ENCODE measurements at regions not wholly inside any gene's neighbourhood (a gene's known extent, or its start where the extent isn't known, plus 50 kb on each side); places are given as distances from the start of the nearest gene placed in this dataset.

DNA sequence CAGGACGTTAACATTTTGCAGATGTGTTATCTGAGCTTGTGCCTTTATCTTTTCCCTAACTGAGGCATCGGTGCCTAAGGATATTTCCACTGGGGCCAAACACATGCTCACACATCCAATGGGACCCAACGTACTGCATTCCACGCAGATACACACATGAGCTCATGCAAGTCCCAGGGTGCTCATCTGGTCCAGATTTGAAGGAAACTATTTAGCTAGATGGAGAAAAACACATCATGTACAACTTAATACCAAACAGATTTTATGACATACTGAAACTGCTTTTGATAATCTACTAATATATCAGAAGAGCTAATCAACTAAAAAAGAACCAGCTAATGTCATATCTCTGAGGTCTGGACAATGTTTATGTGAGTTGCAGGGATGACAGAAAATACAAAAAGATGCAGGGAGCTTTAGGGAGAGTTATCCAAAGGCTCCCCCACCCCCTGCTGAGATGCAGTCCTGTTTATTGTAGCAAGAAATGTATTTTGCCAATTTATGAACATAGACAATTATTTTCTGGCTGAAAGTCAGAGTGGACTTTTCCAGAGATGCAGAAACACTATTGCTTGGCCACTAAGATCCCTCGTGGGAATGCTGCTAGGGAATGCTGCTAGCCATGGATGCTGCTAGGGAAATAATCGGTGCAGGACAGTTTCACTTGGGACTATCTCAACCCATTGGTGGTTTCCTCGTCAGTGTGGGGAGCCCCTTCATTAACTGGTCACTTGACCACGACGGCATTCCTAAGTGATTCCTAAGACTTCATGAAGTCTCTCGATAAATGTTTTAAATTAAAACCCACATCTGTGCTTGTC is 172.8 kb downstream of the SMIM20 start:
- peaks cover 12 to 19% (median 16%) of the 10 kb centered on the region in 3 donors for H3K4me1 Mint-ChIP-seq
- H3K27ac Mint-ChIP-seq, result no peak overlapping the region
- no peak overlapping the region for H3K4me3 Mint-ChIP-seq
- peaks cover 0 to 3% of the 10 kb centered on the region in 2 experiments for H3K4me1 ChIP-seq (ENCODE audit: control insufficient read depth in 1 of 2, extremely low read depth in 1 of 2, insufficient read depth in 2 of 2, low read length in 2 of 2)
- H3K27me3 ChIP-seq (replicated peaks in 1 of 2; ENCODE audit: control insufficient read depth in 2 of 2, extremely low read depth in 1 of 2, insufficient read depth in 2 of 2, low read length in 1 of 2), result peaks cover 0 to 5% of the 10 kb centered on the region in 2 experiments
- H3K36me3 ChIP-seq (ENCODE audit: control insufficient read depth in 2 of 2, extremely low read depth in 1 of 2, insufficient read depth in 1 of 2, low read length in 1 of 2), result no peaks in the 10 kb centered on the region
- no peaks in the 10 kb centered on the region for H3K9me3 ChIP-seq
- ChIA-PET POLR2A (no interaction called here), CTCF (interaction anchor here in 1 of 2 donors (0.5 kb wide), 1 partner anchor 230 kb away, joined by 6 read pairs; no protein-coding TSS in a partner anchor)
- H3K27me3 Mint-ChIP-seq, result peaks cover 0 to 16% of the 10 kb centered on the region in 2 donors
- ATAC-seq (replicated peaks in 1 of 4) (no peak), DNase-seq (no peak)
- H3K36me3 Mint-ChIP-seq, result peaks cover 5% of the 10 kb centered on the region
- H3K4me3 ChIP-seq (ENCODE audit: control insufficient read depth in 1 of 2, extremely low read depth in 1 of 2, low read length in 1 of 2), result no peak overlapping the region
- H3K9me3 Mint-ChIP-seq, result peaks cover 3 to 18% (median 15%) of the 10 kb centered on the region in 3 donors
- WGBS (ENCODE audit: insufficient coverage), result 93% methylated on average over 8 of the region's 10 CpGs
- H3K27ac ChIP-seq (ENCODE audit: low read length), result no peak overlapping the region

- peaks cover 0 to 3% of the 10 kb centered on the region in 2 experiments for H3K4me1 ChIP-seq (ENCODE audit: control insufficient read depth in 1 of 2, extremely low read depth in 1 of 2, insufficient read depth in 2 of 2, low read length in 2 of 2)
- peak overlapping the region; percentile 42 for H3K27ac ChIP-seq (ENCODE audit: low read length)
- ATAC-seq (replicated peaks in 1 of 4), result peak; percentile 43 to 81 (median 48)
- H3K4me3 ChIP-seq (ENCODE audit: control insufficient read depth in 1 of 2, extremely low read depth in 1 of 2, low read length in 1 of 2), result no peak overlapping the region
- H3K36me3 ChIP-seq (ENCODE audit: control insufficient read depth in 2 of 2, extremely low read depth in 1 of 2, insufficient read depth in 1 of 2, low read length in 1 of 2), result no peaks in the 10 kb centered on the region
- Mint-ChIP-seq H3K9me3 (peaks cover 3 to 18% (median 15%) of the 10 kb centered on the region in 3 donors), H3K27ac (peak overlapping the region in 1 of 2 donors; percentile 56), H3K4me3 (no peak overlapping the region), H3K36me3 (peaks cover 5% of the 10 kb centered on the region), H3K27me3 (peaks cover 0 to 12% of the 10 kb centered on the region in 2 donors), H3K4me1 (peaks cover 13 to 24% (median 15%) of the 10 kb centered on the region in 3 donors)
- H3K9me3 ChIP-seq, result no peaks in the 10 kb centered on the region
- WGBS (ENCODE audit: insufficient coverage), result 0% methylated on average over 1 of the region's 4 CpGs
- peaks cover 0 to 5% of the 10 kb centered on the region in 2 experiments for H3K27me3 ChIP-seq (replicated peaks in 1 of 2; ENCODE audit: control insufficient read depth in 2 of 2, extremely low read depth in 1 of 2, insufficient read depth in 2 of 2, low read length in 1 of 2)
- ChIA-PET CTCF (interaction anchor here (0.6 to 1.3 kb wide), 2 partner anchors 237 kb away, joined by 3 to 4 read pairs; no protein-coding TSS in a partner anchor), POLR2A (no interaction called here)
- DNase-seq, result peak in 1 of 35 experiments; percentile 54
Observed at GRCh38 chr4:26088433-26088928, 174.5 kb downstream of the SMIM20 start.

DNA sequence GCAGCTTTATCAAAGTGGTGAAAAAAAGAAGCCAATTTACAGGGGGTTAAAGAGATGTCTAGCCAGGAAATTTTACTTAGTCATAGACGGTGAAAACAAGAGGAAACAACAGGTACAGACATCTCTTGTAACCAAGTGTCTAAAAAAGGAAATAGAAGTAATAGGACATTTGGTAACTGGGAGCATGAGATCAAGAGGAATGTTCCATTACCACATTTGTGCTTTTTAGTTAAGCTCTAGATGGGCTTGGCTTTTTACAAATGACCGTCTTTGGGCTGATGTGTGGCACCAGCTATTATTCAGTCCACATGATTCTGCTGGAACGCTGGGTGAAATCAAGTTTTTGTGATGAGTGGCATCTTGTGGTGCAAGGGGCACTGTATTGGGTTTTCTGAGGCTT is 179.5 kb downstream of the SMIM20 start:
- Mint-ChIP-seq H3K36me3 (peaks cover 5% of the 10 kb centered on the region), H3K9me3 (peaks cover 8 to 30% (median 21%) of the 10 kb centered on the region in 3 donors), H3K4me1 (peaks cover 3 to 20% (median 15%) of the 10 kb centered on the region in 3 donors), H3K27ac (peak overlapping the region; percentile 82 to 84), H3K27me3 (peaks cover 0 to 9% of the 10 kb centered on the region in 2 donors), H3K4me3 (no peak overlapping the region)
- ChIA-PET CTCF (no interaction called here), POLR2A (no interaction called here)
- H3K9me3 ChIP-seq, result no peaks in the 10 kb centered on the region
- no peak overlapping the region for H3K4me3 ChIP-seq (ENCODE audit: control insufficient read depth in 1 of 2, extremely low read depth in 1 of 2, low read length in 1 of 2)
- no peaks in the 10 kb centered on the region for H3K36me3 ChIP-seq (ENCODE audit: control insufficient read depth in 2 of 2, extremely low read depth in 1 of 2, insufficient read depth in 1 of 2, low read length in 1 of 2)
- H3K27ac ChIP-seq (ENCODE audit: low read length), result no peak overlapping the region
- ATAC-seq (replicated peaks in 1 of 4), result peak in 3 of 4 experiments; percentile 26 to 33 (median 27)
- no peaks in the 10 kb centered on the region for H3K4me1 ChIP-seq (ENCODE audit: control insufficient read depth in 1 of 2, extremely low read depth in 1 of 2, insufficient read depth in 2 of 2, low read length in 2 of 2)
- 80% methylated on average over 1 of the region's 3 CpGs for WGBS (ENCODE audit: insufficient coverage)
- no peak for DNase-seq
- H3K27me3 ChIP-seq (replicated peaks in 1 of 2; ENCODE audit: control insufficient read depth in 2 of 2, extremely low read depth in 1 of 2, insufficient read depth in 2 of 2, low read length in 1 of 2), result no peaks in the 10 kb centered on the region

GRCh38 chr4:26094076-26094475 is 180.1 kb downstream of the SMIM20 start:
- H3K4me3 ChIP-seq (ENCODE audit: control insufficient read depth in 1 of 2, extremely low read depth in 1 of 2, low read length in 1 of 2), result no peak overlapping the region
- no peaks in the 10 kb centered on the region for H3K27me3 ChIP-seq (replicated peaks in 1 of 2; ENCODE audit: control insufficient read depth in 2 of 2, extremely low read depth in 1 of 2, insufficient read depth in 2 of 2, low read length in 1 of 2)
- 100% methylated on average over 1 of the region's 2 CpGs for WGBS (ENCODE audit: insufficient coverage)
- Mint-ChIP-seq H3K4me3 (no peak overlapping the region), H3K27ac (no peak overlapping the region), H3K9me3 (peaks cover 8 to 35% (median 23%) of the 10 kb centered on the region in 3 donors), H3K27me3 (peaks cover 0 to 8% of the 10 kb centered on the region in 2 donors), H3K36me3 (peaks cover 5% of the 10 kb centered on the region), H3K4me1 (peaks cover 0 to 15% (median 11%) of the 10 kb centered on the region in 3 donors)
- CTCF ChIA-PET, result no interaction called here
- H3K27ac ChIP-seq (ENCODE audit: low read length), result no peak overlapping the region
- ATAC-seq (replicated peaks in 1 of 4) (no peak), DNase-seq (no peak)
- H3K9me3 ChIP-seq, result no peaks in the 10 kb centered on the region
- POLR2A ChIA-PET, result no interaction called here
- H3K36me3 ChIP-seq (ENCODE audit: control insufficient read depth in 2 of 2, extremely low read depth in 1 of 2, insufficient read depth in 1 of 2, low read length in 1 of 2), result no peaks in the 10 kb centered on the region
- no peaks in the 10 kb centered on the region for H3K4me1 ChIP-seq (ENCODE audit: control insufficient read depth in 1 of 2, extremely low read depth in 1 of 2, insufficient read depth in 2 of 2, low read length in 2 of 2)

- H3K4me3 ChIP-seq (ENCODE audit: control insufficient read depth in 1 of 2, extremely low read depth in 1 of 2, low read length in 1 of 2), result no peak overlapping the region
- H3K9me3 ChIP-seq, result no peaks in the 10 kb centered on the region
- no peak overlapping the region for H3K27ac ChIP-seq (ENCODE audit: low read length)
- H3K36me3 ChIP-seq (ENCODE audit: control insufficient read depth in 2 of 2, extremely low read depth in 1 of 2, insufficient read depth in 1 of 2, low read length in 1 of 2), result no peaks in the 10 kb centered on the region
- no peaks in the 10 kb centered on the region for H3K4me1 ChIP-seq (ENCODE audit: control insufficient read depth in 1 of 2, extremely low read depth in 1 of 2, insufficient read depth in 2 of 2, low read length in 2 of 2)
- no peak for ATAC-seq (replicated peaks in 1 of 4)
- H3K4me3 Mint-ChIP-seq, result no peak overlapping the region
- no peak for DNase-seq
- H3K27ac Mint-ChIP-seq, result no peak overlapping the region
- CTCF ChIA-PET, result interaction anchor here in 1 of 2 donors (0.7 kb wide), 1 partner anchor 235 kb away, joined by 11 read pairs; no protein-coding TSS in a partner anchor
- H3K36me3 Mint-ChIP-seq, result peaks cover 10% of the 10 kb centered on the region
- no CpG with 5 or more reads among the region's 1 CpG for WGBS (ENCODE audit: insufficient coverage)
- H3K4me1 Mint-ChIP-seq, result peaks cover 0 to 15% (median 11%) of the 10 kb centered on the region in 3 donors
- peaks cover 0 to 8% of the 10 kb centered on the region in 2 donors for H3K27me3 Mint-ChIP-seq
- H3K9me3 Mint-ChIP-seq, result peaks cover 8 to 41% (median 23%) of the 10 kb centered on the region in 3 donors
- POLR2A ChIA-PET, result no interaction called here
- no peaks in the 10 kb centered on the region for H3K27me3 ChIP-seq (replicated peaks in 1 of 2; ENCODE audit: control insufficient read depth in 2 of 2, extremely low read depth in 1 of 2, insufficient read depth in 2 of 2, low read length in 1 of 2)
Observed at GRCh38 chr4:26094911-26095310, 180.9 kb downstream of the SMIM20 start.

DNA sequence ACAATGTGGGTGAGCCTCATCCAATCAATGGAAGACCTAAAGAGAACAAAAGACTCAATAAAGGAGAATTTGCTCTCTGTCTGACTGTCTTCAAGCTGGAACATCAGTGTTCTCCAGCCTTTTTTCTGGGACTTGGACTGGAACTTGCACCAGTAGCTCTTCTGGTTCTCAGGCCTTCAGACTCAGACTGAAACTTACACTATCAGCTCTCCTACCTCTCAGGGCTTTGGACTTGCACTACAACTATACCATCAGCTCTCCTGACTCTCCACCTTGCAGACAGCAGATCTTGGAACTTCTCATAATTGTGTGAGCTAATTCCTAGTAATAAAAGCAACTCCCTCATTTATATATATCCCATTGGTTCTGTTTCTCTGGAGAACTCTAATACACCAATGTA is 185.9 kb downstream of the SMIM20 start:
- Histone ChIP-seq H3K27me3 (replicated peaks in 1 of 2; ENCODE audit: control insufficient read depth in 2 of 2, extremely low read depth in 1 of 2, insufficient read depth in 2 of 2, low read length in 1 of 2) (no peaks in the 10 kb centered on the region), H3K36me3 (ENCODE audit: control insufficient read depth in 2 of 2, extremely low read depth in 1 of 2, insufficient read depth in 1 of 2, low read length in 1 of 2) (no peaks in the 10 kb centered on the region), H3K4me1 (ENCODE audit: control insufficient read depth in 1 of 2, extremely low read depth in 1 of 2, insufficient read depth in 2 of 2, low read length in 2 of 2) (no peaks in the 10 kb centered on the region), H3K4me3 (ENCODE audit: control insufficient read depth in 1 of 2, extremely low read depth in 1 of 2, low read length in 1 of 2) (no peak overlapping the region), H3K9me3 (no peaks in the 10 kb centered on the region), H3K27ac (ENCODE audit: low read length) (no peak overlapping the region)
- no peak for ATAC-seq (replicated peaks in 1 of 4)
- no peaks in the 10 kb centered on the region for H3K4me1 Mint-ChIP-seq
- CTCF ChIA-PET, result interaction anchor here in 1 of 2 donors (1.0 kb wide), 1 partner anchor 16 kb away, joined by 3 read pairs; no protein-coding TSS in a partner anchor
- no peak for DNase-seq
- no peak overlapping the region for H3K27ac Mint-ChIP-seq
- H3K27me3 Mint-ChIP-seq, result peaks cover 0 to 5% of the 10 kb centered on the region in 2 donors
- H3K36me3 Mint-ChIP-seq, result peaks cover 5% of the 10 kb centered on the region
- H3K4me3 Mint-ChIP-seq, result no peak overlapping the region
- H3K9me3 Mint-ChIP-seq, result peaks cover 5 to 28% (median 13%) of the 10 kb centered on the region in 3 donors
- POLR2A ChIA-PET, result no interaction called here
